CD4-positive, alpha-beta T cell treated with Interleukin-1 beta for 1 hour (primary cell): ENCODE measurements at regions not wholly inside any gene's neighbourhood (a gene's known extent, or its start where the extent isn't known, plus 50 kb on each side); places are given as distances from the start of the nearest gene placed in this dataset.
"Not testable (repeated sequence)": the region's sequence is repeated elsewhere in the genome, so short reads cannot be mapped to it uniquely, and the experiment has no call there.

Experiments used
- DNase-seq, 2 donors: peaks; one replicate each; pipeline ENCODE4 v3.0.0-alpha.2; 2020 to 2022

- no peak for DNase-seq
These were observed 111.8 kb downstream of the KIF26A start for GRCh38 chr14:104250175-104250574.

DNA sequence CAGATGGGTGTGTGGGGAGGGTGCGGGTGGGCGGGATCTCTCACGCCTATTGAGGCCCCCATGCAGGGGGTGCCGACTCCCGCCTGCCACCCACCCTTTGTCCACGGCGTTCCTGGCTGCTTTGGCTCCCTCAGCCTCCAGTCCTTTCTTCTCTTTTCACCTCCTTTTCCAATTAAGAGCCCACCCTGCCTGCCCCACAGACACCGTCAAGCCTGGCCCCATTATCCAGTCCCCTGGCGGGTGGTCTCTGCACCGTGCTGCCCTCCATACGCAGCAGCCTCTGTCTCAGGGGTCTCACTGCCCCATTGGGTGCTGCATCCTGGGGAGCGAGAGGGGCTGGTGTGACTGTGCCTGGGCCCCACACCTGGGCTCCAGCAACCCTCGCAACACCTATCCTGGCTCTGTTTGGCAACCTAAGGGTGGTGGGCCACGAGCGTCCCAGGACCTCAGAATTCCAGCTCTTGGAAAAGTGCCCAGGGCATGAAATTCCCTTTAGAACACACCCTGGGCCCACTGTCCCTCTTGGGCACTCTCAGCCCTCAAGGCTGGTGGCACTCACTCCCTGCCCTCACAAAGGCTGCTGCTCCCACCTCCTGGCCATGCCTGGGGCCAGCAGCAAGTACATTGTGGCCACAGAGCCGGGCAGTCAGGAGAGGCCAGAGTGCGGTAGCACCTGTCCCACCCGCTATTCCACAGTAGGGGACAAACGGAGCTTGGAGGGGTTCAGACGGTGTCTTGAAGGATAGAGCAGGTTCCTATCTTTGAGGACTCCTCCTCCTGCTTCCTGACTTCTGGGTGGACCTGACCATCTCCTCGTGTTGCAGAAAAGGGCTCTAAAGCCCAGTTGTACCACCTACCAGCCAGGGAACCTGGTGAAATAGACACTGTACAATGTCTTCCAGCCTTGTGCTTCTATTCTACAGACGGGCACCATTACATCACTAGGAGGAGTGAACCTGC lies 114.1 kb downstream of the KIF26A start:
- no peak for DNase-seq

- no peak for DNase-seq
These were observed 114.9 kb downstream of the KIF26A start for GRCh38 chr14:104253223-104253822.

DNA sequence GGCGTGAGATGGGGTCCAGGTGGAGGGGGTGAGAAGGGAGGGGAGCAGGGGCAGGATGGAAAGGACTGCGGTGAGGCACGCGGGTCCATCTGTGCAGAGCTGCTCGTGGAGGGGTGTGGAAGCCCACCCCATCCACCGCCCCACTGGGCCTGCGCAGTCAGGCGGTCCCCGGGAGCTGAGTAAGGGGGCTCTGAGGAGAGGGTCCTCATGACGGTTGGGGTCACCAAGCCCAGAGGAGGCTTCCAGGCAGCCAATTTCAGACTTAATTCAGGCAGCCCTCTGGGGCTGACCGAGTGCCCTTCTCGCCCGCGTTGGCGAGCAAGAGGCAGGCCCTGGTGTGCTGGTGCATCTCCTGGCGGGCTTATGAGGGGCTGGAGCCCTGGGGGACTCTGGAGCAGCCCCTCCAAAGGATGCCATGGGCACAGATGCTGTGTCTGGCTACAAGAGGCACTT lies 115.5 kb downstream of the KIF26A start:
- no peak for DNase-seq

DNA sequence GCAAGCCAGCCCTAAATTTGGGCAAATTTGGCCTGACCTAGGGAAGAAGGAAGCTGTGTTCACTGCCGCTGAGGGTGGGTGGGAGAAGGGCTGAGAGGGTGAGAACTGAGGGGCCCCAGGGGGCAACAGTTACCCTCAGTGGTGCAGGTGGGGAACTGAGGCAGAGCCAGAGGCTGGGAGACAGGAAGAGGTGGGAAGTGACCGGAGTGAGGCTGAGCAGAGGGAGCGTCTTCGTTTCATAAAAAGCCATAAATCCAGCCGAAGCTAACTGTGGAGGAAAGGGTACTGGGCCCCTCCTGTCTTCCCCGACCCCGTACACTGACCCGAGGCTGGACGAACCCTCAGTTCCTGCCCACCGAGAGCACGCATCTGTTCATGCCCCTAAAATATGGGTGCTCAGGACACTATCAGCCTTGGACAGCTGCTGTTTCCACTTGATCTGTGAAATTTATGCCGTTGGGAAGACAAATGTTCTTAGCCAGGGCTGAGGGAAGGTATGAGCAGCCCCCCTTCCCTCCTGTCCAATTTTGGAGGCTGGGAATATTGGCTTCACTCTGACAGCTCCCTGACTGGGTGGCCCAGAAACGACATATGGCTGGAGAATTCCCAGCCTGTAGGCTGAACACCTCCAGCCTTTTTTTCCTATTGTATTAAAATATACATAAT lies 116.5 kb downstream of the KIF26A start:
- DNase-seq: no peak

- DNase-seq: no peak
These were observed 117.6 kb downstream of the KIF26A start for GRCh38 chr14:104256025-104256424.

DNA sequence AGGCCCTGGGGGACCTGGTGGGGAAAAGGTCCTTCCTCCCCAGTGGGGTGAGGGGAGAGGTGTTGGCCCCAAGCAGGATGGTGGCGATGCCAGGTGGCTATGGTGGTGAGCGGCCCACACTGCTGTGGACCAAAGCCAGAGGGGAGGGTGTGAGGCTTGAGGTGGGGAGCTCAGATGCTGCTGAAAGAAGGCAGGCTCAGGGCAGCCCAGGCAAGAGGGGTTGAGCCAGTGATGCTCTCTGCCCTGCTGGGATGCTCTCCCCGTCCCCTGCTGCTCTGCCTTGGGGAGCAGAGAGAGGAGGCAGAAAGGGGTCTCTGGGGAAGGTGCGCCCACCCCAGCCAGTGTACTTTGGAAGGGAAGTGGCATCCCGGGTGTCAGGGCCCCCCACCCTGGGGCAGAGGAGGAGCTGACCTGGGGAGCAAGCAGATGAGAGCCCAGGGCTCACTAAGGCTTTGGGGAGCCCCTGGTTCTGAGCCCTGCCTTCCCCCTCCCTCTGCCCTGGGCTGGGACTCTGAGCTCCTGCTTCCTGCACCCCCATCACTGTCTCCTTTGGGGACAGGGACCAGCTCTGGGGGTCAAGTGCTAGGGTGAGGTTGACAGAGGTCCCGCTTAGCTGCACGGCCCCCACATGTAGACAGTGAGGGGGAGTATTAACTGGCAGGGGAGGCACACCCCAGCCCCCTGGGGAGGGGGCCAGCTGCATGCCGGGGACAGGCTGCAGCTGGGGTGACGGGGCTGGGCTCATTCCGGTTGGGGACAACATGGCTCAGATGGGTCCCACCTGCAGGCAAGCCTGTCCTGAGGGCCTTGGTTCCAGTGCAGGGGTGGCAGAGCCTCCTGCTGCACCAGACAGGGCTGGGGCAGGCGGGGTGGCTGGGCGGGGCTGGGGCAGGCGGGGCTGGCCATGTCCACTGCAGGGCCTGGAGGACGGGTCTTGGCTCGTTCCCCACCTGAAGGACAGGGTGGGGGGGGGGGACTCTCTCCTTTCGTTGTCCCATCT lies 124.4 kb downstream of the KIF26A start:
- DNase-seq: no peak

GRCh38 chr14:104263675-104264358 lies 125.4 kb downstream of the KIF26A start:
- no peak for DNase-seq

DNA sequence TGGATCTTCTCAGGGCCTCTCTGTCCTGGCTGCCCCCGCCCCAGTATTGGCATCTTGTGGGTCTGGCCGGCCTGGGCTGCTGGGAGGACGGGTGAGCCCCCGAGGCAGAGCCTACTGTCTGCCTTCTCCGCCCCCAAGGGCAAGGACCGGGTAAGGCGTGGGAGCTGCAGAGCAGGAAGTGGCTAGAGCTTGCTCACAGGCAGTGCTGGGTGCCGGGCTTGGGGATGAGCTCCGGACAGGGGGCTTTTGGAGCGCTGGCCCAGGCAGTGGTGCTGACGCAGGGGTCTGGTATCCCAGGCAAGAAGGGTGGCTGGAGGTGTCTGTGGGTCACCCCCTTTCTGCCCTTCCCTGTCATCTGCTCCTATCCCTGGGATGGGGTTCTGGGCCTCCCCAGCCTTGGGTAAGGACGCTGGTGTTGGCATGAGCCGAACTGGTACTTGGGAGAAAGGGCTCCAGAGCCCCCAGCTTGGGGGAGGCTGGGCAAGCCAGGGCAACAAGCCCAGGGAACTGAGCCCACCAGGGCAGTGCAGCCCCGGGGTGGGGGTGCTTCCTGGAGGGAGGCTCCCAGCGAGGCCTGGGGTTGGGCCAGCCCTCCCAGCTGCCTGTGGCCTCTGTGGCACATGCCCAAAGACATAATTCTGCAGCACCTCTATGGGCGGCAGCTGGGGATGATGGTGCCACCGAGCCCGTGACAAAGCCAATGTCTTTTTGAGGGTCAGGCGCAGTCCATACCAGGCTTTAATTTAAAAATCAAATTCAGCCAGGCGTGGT lies 126.3 kb downstream of the KIF26A start:
- no peak for DNase-seq

- DNase-seq: no peak
These were observed 127.7 kb downstream of the KIF26A start for GRCh38 chr14:104265918-104266630.

DNA sequence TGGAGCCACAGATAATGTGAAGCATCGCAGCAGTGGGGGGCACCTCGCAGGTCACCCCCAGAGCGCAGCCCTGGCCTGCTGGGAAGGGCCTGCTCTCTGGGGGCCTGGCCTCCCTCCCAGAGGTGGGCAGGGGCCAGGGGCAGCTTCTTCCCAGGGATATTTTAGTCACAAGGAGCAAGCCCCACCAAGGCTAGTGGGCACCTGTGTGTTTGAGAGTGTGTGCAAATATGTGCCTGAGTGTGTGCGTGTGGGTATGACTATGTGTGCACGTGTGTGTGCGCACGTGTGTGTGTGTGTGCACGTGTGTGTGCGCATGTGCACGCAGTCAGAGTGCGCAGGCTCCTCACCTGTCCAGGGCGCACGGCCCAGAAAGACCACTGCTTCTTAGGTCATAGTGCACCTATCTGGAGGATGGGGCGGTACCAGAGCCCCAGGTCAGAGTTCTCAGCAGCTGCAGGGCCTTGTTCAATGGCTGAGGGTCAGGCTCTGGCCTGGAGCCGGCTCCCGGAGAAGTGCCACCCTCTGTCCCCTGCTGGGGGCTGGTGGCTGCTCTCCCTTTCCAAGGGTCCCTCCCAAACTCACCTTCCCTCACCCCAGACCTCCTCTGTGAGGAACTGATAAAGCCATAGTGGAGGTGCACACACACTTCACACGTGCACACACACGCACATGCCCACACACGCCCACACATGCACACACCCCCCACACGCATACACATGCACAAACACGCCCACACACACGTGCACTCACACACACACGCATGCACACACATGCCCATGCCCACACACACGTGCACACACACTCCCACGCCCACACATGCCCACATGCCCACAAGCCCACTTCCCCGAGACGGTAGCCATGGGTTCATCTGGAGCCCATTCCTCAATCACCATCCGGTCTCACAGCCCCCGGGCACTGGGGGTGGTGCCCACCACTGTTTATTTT lies 128.5 kb downstream of the KIF26A start:
- no peak for DNase-seq

DNA sequence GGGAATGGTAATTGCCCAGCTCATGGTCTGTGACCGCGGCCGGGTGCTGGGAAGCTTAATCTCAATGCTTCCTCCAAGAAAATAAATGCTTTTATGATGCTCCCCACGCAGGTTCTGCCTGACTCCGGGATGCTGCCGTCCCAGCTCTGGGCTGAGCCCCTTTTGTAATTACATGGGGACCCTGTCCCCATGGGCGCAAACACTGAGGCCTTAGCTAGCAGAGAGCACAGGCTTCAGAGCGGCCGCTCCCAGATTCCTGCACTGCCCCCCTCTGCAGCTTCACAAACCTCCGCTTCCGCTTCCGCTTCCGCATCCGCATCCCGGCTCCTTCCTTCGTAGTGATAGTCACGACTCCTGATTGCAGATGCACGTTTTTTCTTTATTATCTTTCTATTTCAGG lies 129.5 kb downstream of the KIF26A start:
- no peak for DNase-seq

DNA sequence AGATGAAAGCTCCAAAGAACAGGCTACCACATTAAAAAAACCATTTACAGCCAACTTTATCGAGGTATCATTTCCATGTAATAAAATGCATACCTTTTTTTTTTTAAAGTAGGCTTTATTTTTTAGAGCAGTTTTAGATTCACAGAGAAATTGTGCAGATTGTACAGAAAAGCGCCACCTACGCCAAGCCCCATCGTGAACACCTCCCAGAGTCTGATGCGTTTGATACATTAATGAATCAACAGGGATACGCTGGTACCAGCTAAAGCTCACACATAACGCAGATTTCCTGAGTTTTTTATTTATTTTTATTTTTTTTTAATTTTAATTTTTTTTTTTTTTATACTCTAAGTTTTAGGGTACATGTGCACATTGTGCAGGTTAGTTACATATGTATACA lies 129.9 kb downstream of the KIF26A start:
- DNase-seq: no peak

- DNase-seq: no peak
These were observed 130.5 kb downstream of the KIF26A start for GRCh38 chr14:104268725-104269436.

GRCh38 chr14:104269511-104270241 lies 131.3 kb downstream of the KIF26A start:
- not testable (repeated sequence) for DNase-seq

DNA sequence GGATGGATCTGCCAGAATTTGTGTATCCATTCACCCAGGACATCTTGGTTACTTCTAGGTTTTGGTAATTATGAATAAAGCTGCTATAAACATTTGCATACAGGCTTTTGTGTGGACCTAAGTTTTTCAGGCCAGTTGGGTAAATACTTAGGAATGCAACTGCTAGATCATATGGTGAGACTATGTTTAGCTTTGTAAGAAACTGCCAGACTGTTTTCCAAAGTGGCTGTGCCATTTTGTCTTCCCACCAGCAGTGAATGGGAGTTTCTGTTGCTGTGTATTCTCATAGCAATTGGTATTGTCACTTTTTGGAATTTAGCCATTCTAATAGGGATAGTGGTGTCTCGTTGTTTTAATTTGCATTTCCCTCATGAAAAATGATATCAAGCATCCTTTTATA lies 133.0 kb downstream of the KIF26A start:
- DNase-seq: no peak

DNA sequence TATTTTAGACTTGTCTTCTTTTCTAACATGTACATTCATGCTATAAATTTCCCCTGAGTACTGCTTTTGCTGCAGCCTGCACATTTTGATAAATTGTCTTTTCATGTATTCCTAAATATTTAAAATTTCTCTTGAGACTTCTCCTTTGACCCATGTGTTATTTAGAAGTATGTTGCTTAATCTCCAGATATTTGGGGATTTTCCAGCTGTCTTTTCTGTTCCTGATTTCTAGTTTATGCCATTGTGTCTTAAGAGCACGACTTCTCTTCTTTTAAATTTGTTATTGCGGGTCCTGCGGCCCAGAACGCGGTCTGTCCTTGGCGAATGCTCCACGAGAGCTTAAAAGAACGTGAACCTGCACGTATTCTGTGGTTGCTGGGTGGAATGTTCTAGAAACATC lies 136.4 kb downstream of the KIF26A start:
- DNase-seq: no peak
